Putamen (tissue), 1 donor: ENCODE measurements at regions not wholly inside any gene's neighbourhood (a gene's known extent, or its start where the extent isn't known, plus 50 kb on each side); places are given as distances from the start of the nearest gene placed in this dataset.

Source experiments
- DNase-seq: peaks from one replicate; pipeline ENCODE4 v3.0.0-alpha.2; 2016; ENCODE audit warnings: low spot score

DNA sequence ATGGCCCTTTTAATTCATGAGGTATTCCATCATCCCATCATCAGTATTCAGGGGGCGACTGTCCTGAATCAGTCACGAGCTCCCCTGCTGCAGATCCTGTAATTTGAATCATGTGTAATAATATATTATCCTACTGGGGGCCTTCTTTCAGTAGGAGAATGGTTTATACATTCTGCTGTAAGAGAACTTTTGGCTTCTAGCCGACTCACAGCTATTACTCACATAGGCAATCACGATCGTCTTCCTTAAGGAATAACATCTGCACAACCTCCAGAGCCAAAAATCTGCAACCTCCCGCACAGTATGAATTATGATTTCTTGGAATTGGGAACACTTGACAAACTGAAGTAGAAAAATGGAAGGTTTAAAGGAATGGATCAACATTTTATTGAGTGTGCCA lies 343.0 kb downstream of the USP25 start:
- DNase-seq = peak; percentile 83

DNA sequence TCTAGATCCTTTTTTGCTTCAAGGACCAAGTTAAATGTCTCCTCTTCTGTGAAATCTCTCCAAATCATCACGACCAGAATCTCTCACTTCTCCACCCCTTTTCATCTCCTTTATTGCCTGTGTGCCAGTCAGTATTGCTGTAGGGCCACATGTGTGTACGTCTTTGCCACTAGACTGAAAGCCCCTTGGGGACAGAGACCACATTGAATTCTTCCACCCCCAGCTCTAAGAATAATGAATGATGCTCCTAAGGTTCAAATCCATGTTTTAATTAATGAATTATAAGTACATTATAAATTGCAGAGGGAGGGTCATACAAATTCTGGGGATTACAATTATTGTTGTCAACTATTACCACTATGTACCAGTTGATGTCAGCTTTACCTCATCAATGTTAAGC lies 343.8 kb downstream of the USP25 start:
- DNase-seq = peak; percentile 56

DNA sequence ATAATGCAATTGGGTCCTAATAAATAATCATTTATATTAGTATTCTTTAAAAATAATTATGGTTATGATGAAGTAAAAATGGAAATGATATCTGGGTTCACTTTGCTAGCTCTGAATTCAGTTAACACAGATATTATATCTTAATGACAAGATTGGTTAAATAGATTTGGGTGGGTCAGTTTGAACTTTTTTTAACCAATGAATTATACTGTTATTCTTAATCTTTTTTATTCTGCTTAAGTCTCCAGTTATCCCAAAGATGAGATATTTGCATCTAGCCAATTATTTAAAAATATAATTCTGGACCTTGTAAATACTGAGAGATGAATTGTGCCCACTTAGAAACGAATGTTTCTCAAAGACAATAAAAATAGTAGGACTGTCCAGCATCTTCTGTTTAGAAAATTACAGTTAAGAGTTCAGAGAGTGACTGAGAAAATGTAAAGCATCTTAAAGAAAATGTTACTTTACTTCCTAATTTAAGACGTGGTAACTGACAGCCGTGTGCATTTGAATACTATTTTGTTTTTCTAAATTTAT lies 345.2 kb downstream of the USP25 start:
- DNase-seq = peak; percentile 14

DNA sequence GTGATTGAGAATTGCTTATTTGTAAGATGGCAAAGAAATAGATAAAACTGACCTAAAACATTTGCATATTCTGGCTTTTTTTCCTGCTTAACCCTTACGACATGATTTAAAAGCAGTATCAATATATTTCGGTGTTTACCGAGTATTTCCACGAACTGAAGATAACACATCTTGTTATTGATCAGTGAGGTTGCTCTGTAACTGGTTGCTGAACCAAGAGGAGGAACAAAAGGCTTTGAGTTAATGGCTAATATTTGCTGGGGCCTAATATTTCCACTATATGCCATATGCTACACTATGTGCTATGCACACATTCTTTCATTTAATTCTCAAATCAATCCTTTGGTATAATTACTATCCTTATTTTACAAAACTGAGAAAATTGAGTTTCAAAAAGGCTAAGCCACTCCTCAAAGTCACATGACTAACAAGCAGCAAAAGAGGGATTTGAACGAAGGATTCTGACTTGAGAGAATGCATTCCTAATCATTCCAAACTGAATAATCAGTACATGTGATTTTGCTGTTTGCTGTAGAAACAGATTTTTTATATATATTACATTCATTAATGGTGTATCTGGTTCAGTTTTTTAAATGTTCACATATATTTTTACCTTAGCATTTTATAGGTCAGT lies 346.0 kb downstream of the USP25 start:
- DNase-seq = peak; percentile 51

DNA sequence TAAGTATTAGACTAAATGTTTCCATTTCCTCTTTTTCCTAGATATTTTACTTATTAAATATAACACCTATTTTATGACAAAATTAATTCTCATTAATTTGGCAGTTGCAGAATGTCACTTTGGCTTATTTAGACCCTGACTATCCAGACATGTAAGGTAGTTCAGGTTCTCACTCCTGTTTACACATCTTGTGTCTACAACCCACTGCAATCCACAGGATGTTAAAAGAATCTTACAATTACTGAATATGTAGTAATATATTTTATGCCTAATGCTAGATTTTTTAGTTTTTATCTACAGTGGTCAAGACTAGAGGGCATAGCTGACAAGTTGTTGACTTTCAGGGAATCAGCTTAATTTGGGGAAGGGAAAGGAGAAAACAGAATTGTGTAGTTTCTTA lies 346.7 kb downstream of the USP25 start:
- DNase-seq = peak; percentile 12

DNA sequence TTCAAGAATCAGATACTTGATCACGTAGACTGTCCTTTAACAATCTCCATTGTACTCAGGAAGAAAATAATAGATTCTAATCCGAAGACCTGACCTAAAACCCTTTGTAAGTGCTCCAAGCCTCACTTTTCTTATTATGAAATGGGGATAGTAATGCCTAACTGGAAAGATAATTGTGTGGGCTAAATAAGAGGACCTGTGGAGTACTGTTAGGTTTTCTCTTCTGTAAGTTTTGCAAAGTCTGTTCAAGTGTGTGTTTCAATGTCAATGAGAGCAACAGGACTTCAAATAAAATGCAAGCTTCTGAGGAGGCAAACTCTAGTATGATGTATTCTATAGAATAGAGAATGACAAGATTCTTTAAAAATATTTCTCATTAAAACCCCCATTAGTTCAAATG lies 348.6 kb downstream of the USP25 start:
- peak; percentile 30 for DNase-seq

DNA sequence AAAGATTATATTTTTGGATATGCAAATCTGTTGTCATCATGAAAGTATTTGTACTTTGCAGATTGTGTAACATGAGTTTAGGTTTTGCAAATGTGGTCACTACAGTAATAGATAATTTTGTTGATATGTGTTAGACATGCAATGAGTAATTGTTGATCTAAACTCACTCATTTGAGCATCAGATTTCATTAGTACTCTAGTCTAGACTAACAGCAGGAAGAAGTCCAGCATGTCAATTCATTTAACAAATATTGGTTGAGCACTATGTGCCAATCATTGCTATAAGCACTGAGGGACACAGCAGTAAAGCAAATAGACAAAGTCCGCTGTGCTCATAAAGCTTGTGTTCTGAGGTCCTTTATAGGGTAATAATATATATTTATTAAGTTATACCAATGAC lies 350.0 kb downstream of the USP25 start:
- peak; percentile 11 for DNase-seq

DNA sequence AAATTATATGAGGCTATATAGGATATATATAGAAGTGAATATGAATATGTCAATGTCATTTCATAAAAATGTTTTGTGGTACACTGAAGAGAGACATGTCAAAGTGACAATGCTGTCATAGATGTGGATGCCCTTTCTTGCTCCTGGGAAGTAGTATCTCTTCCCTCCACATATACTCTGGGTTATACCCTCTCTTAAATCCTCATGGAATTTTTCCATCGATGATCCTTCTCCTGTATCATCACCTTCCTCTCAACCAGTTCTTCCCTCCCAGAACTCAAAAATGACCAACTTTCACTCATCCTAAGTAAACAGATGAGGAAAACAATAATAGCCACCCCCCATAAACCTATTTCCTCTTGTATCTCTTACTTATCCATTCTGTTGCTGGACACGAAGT lies 351.5 kb downstream of the USP25 start:
- DNase-seq = no peak

DNA sequence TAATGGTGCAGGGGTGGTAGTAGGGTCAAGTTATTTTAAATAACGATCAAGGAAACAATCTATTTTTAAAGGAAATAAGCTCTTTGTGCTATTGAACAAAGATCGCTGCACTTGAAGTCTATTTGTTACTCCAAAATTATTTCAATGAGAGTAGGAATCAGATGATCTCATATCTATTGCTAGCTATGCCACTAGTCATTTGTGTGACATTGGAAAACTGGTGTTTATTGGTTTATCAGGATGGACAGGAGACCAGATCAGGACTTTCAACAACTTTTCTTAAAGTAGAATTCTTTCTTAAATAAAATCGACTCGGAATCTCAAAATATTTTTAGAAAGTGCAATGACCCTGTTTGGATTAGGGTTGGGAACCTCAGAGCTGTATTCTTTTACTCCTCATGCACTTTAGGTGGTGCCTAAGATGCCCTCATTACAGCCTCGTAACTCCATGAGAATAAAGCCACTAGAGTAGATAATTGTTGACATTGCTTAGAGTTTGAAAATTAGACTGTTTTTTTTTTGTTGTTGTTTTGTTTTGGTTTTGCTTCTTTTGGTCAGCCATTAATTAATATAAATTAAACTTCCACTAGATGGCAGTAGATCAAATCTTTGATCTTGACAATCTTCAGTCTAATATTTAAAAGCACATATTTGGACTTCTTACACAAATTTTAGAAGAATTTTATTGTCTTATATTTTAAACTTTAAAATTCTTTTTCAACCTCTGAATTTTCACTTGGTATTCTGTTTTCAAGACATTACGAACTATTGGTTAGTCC lies 352.4 kb downstream of the USP25 start:
- DNase-seq = peak; percentile 29

DNA sequence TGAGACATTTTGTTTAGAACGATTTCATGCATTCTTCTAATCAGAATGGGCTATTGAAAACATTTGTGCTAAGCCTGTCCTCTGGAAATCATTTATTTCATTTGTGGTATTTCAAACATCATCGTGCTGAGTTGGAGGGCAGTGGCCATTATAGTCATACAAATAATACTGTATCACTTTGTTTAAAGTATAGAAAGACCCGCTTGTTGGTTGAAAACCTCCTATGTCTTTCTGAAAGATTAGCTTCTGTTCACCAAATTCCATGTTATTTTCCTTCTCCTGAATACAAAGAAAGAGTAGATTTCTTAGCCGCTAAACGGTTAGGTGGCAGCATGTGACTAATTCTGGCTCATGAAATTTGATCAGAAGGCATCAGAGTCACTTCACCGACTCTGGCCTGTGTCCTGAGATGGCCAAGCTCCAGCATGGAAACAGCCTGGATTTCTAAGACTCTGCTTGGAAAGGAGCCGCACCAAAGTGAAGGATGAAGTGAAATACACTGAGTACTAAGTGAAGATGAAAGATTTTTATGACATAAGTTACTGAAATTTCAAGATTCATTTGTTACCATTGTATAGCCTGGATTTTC lies 355.1 kb downstream of the USP25 start:
- peak; percentile 81 for DNase-seq

DNA sequence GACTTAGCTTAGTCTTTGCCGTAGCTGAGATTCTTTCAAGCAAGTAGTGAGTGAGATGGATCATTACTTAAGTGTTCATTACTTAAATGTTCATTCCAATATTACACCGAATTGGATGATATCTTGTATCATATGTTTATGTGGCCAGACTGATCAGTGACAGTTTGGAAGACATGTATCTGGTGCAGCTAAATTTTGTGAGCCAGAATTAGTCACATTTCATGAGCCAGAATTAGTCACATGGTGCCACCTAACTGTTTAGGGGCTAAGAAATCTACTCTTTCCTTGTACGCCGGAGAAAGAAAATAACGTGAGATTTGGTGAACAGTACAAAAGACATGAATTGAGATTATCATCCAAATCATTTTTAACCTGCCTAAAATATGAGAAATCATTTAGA lies 355.6 kb downstream of the USP25 start:
- peak; percentile 36 for DNase-seq

DNA sequence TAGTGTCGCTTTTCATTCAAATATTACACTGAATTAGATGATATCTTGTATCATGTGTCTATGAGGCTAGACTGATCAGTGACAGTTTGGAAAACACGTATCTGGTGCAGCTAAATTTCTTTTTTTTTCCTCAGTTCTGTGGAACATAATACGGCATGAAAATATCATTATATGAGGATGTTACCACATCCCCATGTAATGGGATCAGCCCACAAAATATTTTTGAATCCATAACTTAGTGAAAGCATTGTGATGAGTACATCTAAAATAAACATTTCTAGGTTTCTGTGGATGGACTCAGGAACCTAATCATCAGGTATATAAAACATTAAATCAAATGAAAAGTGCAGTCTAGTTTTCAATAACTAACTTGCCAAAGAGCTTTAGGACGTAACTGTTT lies 356.3 kb downstream of the USP25 start:
- DNase-seq = peak; percentile 8

DNA sequence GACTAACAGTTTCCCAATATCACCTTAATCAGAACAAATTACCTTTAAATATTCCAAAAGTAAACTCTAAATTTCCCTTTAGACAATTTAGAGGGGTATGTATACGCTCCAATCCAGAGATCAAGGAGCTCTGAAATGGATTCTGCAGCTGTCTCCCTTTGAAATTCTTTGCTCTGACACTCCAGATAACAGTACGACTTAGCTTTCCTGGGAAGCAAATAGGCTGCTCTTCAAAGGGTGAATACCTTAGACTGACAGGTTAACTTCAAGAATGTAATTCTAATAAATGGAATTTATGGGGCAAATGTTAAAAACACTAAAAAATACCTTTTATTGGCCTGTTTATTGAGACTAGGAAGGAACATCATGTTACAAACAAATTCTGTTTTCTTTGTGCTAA lies 357.2 kb downstream of the USP25 start:
- DNase-seq = peak; percentile 25

DNA sequence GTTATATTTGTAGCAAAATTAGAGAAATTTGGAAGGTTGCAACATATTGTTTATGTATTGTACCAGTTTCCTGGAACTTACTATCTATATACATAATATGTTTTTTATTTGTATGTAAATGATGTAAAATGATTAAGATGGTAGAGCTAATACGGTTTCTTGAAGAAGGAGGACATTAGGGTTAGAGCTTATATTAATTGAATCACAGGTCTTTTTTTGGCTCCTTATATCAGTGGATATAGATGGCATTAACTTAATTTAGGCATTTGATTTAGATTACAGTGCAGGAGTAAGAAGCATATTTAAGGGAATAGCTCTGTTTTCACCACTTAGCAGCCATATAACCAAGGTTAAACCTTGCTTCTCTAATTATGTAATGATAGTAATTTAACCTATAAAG lies 357.7 kb downstream of the USP25 start:
- DNase-seq = no peak

DNA sequence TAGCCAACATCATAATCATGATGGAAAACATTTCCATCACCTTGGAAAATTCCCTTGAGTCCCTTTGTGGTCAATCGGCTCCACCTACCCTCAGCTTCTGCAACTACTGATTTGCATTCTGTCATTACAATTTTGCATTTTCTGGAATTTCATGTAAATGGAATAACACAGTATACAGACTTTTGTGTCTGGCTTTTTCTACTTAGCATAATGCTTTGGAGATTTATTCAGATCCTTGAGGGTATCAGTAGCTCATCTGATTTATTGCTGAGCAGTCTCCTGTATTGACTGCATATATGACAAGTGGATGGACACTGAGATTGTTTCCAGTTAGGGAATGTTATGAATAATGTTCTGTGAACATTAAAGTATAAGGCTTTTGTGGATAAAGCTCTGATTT lies 358.3 kb downstream of the USP25 start:
- peak; percentile 5 for DNase-seq

DNA sequence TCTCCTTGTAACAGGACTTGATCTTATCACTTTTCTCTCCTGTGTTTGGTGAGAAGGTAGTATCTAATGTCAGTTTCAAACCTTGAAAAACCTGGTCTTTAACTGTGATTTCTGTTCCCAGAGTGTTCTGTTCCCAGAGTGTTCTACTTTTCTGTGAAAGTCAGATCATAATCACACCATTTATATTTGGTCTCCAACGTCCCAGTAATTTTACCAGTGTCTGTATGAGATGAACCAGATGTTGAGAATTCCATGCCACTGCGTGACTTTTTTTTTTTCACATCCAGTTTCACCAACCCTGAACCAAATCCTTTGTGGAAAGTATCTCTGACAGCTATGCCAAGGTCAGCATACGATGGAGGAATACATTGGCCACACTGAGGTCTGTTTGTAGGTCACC lies 365.2 kb downstream of the USP25 start:
- DNase-seq = no peak

DNA sequence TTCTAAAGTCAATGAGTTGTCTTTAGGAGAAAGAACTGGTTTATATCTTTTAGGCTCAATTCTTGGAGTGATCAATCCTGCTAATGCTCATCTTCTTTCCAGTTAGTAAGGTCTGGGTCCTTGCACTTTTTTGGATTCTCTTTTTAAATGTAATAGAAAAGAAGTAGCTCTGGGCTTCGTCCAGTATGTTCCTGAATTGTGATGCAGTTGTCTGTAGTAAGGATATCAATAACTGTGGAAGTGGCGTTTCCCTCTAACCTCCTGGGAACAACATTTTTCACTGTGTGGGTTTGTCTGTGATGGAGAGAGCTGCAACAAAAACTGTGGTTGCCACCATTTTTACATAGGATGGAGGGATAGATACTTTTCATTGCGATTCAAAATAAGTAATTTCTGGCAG lies 367.2 kb downstream of the USP25 start:
- DNase-seq = no peak

DNA sequence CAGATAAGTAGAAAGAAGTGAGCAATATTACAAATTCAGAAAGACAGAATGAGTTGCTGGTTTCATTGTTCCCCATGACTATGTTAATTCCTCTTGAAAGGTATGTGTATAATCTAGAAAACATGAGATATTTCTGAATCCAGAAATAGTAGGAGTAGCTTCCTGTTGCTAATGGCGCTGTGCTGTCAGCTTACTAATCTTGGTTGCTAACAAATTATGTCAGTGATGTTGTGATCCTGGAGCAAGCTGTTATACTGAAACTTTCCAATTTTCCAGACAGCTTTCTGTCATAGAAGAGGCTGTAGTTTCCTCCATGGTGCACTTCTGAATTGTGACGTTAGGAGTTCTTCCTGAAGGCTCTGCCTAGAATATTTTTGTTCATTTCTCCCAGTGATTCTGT lies 372.3 kb downstream of the USP25 start:
- DNase-seq = no peak

DNA sequence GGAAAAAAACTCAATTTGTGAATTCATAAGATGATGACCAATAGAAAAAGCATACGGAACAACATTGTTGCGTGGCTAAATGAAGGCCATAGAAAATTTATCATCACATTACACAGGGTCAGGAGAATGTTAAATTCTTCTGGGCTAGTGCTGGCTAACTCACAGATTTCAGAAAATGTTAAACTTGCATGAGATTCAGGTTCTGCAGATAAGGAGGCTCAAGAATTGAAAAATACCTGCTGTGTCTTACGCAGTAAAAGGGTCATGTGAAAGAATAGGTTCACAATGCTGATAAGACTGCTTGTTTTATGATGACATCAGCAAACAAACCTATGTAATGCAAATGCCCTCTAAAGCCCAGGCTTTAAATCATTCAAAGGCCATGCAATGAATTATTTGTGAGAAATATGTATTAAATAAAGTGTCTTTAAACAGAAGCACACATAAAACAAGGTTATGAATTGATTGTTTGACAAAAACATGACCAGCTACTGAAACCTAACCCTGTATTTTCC lies 378.8 kb downstream of the USP25 start:
- DNase-seq = no peak

DNA sequence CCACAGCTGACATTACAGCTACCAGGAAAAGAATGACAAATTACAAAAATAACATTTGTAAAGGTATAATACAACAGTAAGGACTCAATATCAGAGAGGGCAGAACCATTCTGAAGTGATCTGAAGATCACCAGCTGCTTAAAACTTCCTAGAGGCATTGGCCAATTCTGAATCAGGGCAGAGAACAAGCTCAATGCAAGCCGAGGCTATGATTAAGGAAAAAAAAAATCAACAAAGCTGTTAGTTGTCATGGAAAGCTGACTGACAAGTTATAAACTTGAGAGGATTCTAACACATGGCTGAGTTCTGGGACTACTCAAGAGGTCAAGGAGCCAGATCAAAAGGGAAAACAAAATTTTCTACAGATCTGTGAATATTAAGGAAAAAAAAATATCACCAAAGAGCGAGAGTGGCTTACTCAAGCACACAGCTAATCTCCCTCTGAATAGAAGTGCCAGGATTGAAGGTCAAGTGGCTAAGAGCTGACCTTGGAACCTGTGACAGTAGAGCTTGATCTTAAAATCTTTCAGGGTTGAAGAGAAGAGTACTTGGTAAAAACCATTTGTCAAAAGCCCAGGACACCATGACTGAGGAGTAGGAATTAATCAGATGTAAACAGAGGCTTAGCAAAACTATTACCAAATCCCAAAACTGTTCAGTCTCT lies 383.4 kb downstream of the USP25 start:
- no peak for DNase-seq

DNA sequence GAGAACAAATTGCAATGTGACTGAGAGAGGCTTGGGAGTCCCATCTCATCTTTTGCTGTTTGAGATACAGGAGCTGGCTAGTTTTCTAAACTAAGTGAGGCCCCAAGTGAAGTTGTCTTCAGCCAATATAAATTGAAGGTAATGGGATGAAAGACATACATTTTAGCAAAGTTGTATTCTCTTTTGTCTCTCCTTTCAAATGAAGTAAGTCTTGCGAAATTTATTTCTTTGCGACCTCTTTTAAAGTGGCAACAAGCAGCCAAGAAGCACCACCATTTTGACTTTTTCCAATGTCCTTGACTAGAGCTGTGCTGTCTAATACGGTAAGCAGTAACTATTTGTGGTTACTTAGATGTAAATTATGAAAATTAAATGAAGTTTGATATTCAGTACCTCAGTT lies 385.7 kb downstream of the USP25 start:
- DNase-seq = no peak

DNA sequence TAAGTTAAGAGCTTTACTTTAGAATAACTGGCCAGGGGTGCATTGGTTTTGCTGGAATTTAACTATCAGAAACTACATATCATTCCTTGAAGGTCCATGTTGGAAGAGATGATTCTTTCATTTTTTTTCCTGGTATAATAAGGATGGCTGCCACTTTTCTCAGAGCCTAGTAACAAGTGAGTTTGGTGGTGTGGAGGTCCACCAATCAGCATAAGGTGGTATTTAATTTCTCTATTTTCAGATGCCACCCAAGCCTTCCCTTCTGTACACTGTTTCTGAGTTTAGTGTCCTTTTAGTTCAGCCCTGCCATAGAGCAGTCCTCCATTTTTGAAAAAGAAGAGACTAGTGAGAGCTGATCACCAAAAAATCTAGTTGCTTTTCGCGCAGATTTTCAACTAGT lies 386.3 kb downstream of the USP25 start:
- DNase-seq = no peak
